ENCODE measurements at regions not wholly inside any gene's neighbourhood (a gene's known extent, or its start where the extent isn't known, plus 50 kb on each side); places are given as distances from the start of the nearest gene placed in this dataset.

DNA sequence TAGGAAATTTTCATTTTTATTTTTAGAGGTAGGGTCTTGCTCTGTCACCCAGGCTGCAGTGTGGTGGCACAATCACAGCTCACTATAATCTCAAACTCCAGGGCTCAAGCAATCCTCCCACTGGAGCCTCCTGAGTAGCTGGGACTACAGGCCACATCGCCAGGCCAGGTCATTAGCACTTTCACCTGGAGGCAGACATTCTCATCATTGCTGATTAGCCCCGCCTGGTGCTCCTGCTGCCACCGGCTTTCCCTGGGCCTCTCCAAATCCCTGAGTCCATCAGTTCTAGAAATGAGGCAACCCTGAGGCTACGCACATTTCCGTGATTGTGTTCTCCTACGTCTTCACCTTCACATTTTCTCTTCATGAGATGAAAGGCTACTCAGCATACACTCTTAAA, 607.7 kb upstream of the NRSN1 start:
- Histone ChIP-seq H3K27ac (ENCODE audit: low read depth in 2 of 2, low read length in 2 of 2) (no peak overlapping the region), H3K9ac (ENCODE audit: low read length in 3 of 3) (no peak overlapping the region), H3K36me3 (ENCODE audit: control insufficient read depth in 2 of 3, insufficient read depth in 3 of 3, low read length in 3 of 3) (no peaks in the 10 kb centered on the region), H3K4me1 (ENCODE audit: control insufficient read depth in 2 of 3, insufficient read depth in 2 of 3, low read depth in 1 of 3, low read length in 3 of 3) (no peaks in the 10 kb centered on the region), H3K9me3 (ENCODE audit: control insufficient read depth in 2 of 3, insufficient read depth in 1 of 3, low read length in 3 of 3) (no peaks in the 10 kb centered on the region), H3K27me3 (ENCODE audit: control insufficient read depth, insufficient read depth, low read length) (no peaks in the 10 kb centered on the region), H3K4me3 (ENCODE audit: low read length in 3 of 3) (no peak overlapping the region)
- FAIRE-seq (no peak), DNase-seq (no peak)
- TF ChIP-seq, protein P1, sequence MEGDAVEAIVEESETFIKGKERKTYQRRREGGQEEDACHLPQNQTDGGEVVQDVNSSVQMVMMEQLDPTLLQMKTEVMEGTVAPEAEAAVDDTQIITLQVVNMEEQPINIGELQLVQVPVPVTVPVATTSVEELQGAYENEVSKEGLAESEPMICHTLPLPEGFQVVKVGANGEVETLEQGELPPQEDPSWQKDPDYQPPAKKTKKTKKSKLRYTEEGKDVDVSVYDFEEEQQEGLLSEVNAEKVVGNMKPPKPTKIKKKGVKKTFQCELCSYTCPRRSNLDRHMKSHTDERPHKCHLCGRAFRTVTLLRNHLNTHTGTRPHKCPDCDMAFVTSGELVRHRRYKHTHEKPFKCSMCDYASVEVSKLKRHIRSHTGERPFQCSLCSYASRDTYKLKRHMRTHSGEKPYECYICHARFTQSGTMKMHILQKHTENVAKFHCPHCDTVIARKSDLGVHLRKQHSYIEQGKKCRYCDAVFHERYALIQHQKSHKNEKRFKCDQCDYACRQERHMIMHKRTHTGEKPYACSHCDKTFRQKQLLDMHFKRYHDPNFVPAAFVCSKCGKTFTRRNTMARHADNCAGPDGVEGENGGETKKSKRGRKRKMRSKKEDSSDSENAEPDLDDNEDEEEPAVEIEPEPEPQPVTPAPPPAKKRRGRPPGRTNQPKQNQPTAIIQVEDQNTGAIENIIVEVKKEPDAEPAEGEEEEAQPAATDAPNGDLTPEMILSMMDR (IDR thresholded peaks at IDR 0.05; ENCODE audit: borderline replicate concordance, extremely low read depth, insufficient read depth) = no peak
- intact Hi-C loops (cut with DNase I) = no loop called here

DNA sequence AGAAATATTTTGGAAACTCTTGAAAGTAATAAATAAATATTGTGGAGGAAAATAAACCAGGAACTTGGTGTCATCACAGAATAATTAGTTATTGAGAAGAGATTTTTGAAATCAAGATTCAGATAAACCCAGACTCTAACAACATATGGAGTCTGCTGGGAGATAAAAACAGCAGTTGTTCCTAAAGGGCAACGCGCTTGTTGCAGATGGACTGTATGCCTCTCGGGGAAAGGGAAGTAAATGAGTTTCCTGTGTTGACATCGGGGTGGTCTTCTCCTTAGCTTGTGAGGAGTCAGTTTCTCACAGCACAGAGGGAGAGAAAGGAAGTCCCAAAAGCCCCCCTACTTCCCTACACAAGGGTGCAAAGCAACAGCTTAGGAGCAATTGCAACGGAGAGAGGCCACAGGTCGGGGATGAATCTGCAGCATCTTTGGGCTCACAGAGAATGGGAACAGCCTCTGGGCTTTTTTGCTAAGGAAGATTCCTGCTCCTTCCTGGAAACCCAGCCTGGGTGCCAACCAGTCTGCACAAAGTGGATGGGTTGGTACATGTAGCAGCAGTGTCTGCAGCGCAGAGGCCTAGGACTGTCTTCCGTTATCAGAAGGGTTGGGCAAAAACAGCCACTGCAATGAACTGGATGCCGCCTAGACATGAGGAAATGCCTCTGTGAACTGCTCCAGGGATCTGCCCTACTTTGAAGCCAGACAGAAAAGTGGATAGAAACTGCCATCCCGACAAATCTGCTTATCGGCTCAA, 603.0 kb upstream of the NRSN1 start:
- H3K9me3 ChIP-seq (ENCODE audit: control insufficient read depth in 2 of 3, insufficient read depth in 1 of 3, low read length in 3 of 3) = no peaks in the 10 kb centered on the region
- FAIRE-seq = no peak
- DNase-seq = no peak
- H3K27me3 ChIP-seq (ENCODE audit: control insufficient read depth, insufficient read depth, low read length) = no peaks in the 10 kb centered on the region
- no peaks in the 10 kb centered on the region for H3K36me3 ChIP-seq (ENCODE audit: control insufficient read depth in 2 of 3, insufficient read depth in 3 of 3, low read length in 3 of 3)
- H3K27ac ChIP-seq (ENCODE audit: low read depth in 2 of 2, low read length in 2 of 2) = no peak overlapping the region
- intact Hi-C loops (cut with DNase I) = no loop called here
- H3K9ac ChIP-seq (ENCODE audit: low read length in 3 of 3) = no peak overlapping the region
- no peak overlapping the region for H3K4me3 ChIP-seq (ENCODE audit: low read length in 3 of 3)
- peaks cover 0 to 4% (median 0%) of the 10 kb centered on the region in 3 donors for H3K4me1 ChIP-seq (ENCODE audit: control insufficient read depth in 2 of 3, insufficient read depth in 2 of 3, low read depth in 1 of 3, low read length in 3 of 3)
- TF ChIP-seq, protein P1 (IDR thresholded peaks at IDR 0.05; ENCODE audit: borderline replicate concordance, extremely low read depth, insufficient read depth) = no peak

DNA sequence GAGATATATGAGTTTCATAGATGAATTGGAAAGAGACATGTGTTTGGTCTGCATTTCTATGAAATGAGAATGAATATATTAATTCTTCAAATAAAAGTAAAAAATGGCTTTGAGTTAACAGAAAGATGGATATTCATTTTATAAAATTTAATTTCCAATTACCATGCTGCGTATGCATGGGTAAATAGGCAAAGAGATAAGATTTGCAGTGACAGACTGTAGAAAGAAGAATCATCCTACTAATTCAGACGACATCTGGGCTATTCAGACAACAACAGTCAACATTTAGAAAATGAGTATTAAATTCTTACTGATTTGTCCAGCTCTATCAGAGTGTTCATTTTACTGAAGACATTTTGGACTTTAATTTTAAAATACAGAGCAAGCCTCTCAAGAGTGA, 602.2 kb upstream of the NRSN1 start:
- intact Hi-C loops (cut with DNase I) = no loop called here
- TF ChIP-seq, protein P1 (IDR thresholded peaks at IDR 0.05; ENCODE audit: borderline replicate concordance, extremely low read depth, insufficient read depth) = no peak
- no peak for DNase-seq

More for the DNA sequence above, 602.2 kb upstream of the NRSN1 start:
- Histone ChIP-seq H3K4me1 (ENCODE audit: control insufficient read depth in 2 of 3, insufficient read depth in 2 of 3, low read depth in 1 of 3, low read length in 3 of 3) (peaks cover 0 to 4% (median 0%) of the 10 kb centered on the region in 3 donors), H3K9ac (ENCODE audit: low read length in 3 of 3) (no peak overlapping the region), H3K9me3 (ENCODE audit: control insufficient read depth in 2 of 3, insufficient read depth in 1 of 3, low read length in 3 of 3) (no peaks in the 10 kb centered on the region), H3K27me3 (ENCODE audit: control insufficient read depth, insufficient read depth, low read length) (no peaks in the 10 kb centered on the region), H3K4me3 (ENCODE audit: low read length in 3 of 3) (no peak overlapping the region), H3K36me3 (ENCODE audit: control insufficient read depth in 2 of 3, insufficient read depth in 3 of 3, low read length in 3 of 3) (no peaks in the 10 kb centered on the region), H3K27ac (ENCODE audit: low read depth in 2 of 2, low read length in 2 of 2) (no peak overlapping the region)
- FAIRE-seq = no peak
